ENCODE measurements at regions not wholly inside any gene's neighbourhood (a gene's known extent, or its start where the extent isn't known, plus 50 kb on each side); places are given as distances from the start of the nearest gene placed in this dataset.

- no peak for TF ChIP-seq EZH2 (IDR thresholded peaks at IDR 0.05; ENCODE audit: low read depth)
- TF ChIP-seq, protein P1, sequence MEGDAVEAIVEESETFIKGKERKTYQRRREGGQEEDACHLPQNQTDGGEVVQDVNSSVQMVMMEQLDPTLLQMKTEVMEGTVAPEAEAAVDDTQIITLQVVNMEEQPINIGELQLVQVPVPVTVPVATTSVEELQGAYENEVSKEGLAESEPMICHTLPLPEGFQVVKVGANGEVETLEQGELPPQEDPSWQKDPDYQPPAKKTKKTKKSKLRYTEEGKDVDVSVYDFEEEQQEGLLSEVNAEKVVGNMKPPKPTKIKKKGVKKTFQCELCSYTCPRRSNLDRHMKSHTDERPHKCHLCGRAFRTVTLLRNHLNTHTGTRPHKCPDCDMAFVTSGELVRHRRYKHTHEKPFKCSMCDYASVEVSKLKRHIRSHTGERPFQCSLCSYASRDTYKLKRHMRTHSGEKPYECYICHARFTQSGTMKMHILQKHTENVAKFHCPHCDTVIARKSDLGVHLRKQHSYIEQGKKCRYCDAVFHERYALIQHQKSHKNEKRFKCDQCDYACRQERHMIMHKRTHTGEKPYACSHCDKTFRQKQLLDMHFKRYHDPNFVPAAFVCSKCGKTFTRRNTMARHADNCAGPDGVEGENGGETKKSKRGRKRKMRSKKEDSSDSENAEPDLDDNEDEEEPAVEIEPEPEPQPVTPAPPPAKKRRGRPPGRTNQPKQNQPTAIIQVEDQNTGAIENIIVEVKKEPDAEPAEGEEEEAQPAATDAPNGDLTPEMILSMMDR (conservative IDR thresholded peaks at IDR 0.05), result no peak
These were observed 323.6 kb downstream of the DLEU7 start for GRCh38 chr13:50519866-50520265.

Measured in PC-9 (cell line).